ENCODE measurements at regions not wholly inside any gene's neighbourhood (a gene's known extent, or its start where the extent isn't known, plus 50 kb on each side); places are given as distances from the start of the nearest gene placed in this dataset.

GRCh38 chr9:7984692-7985091 lies 185.1 kb upstream of the DMAC1 start:
- H3K4me1 Mint-ChIP-seq: peaks cover 34 to 39% of the 10 kb centered on the region in 2 experiments
- no peak overlapping the region for H2AFZ ChIP-seq (ENCODE audit: low read length)
- no peak overlapping the region for H3K4me2 ChIP-seq (ENCODE audit: insufficient read depth, insufficient read length, low read length)
- no peak overlapping the region for H3K4me3 Mint-ChIP-seq
- no peaks in the 10 kb centered on the region for H4K20me1 ChIP-seq (ENCODE audit: control insufficient read depth, insufficient read depth, insufficient read length)
- no peak overlapping the region for H3K56ac ChIP-seq (ENCODE audit: insufficient read length, low read depth, low read length)
- no peak overlapping the region for H3T11ph ChIP-seq (ENCODE audit: low read length)
- DNase-seq: no peak
- H3K9me3 ChIP-seq (ENCODE audit: control insufficient read depth, low read depth, low read length): no peaks in the 10 kb centered on the region
- no peaks in the 10 kb centered on the region; the same call in 1 of the 2 replicates for H3K4me1 ChIP-seq (ENCODE audit: insufficient read depth, low read length)
- H2BK15ac ChIP-seq (ENCODE audit: low read depth, low read length): no peak overlapping the region
- no peaks in the 10 kb centered on the region for H3K79me2 ChIP-seq (ENCODE audit: insufficient read depth, low read length)
- no peak overlapping the region for H2AK5ac ChIP-seq (ENCODE audit: insufficient read length, low read length)
- H2BK120ac ChIP-seq (ENCODE audit: low read depth, low read length, poor library complexity, severe bottlenecking): no peak overlapping the region
- no peak overlapping the region for H2BK12ac ChIP-seq (ENCODE audit: insufficient read length, low read depth, low read length)
- no peak overlapping the region for H3K23ac ChIP-seq (ENCODE audit: insufficient read length, low read depth, low read length)
- no peak overlapping the region for H3K27ac Mint-ChIP-seq
- no peak overlapping the region for H3K27ac ChIP-seq (ENCODE audit: insufficient read length, low read depth, low read length)
- no peaks in the 10 kb centered on the region for H3K27me3 ChIP-seq (ENCODE audit: insufficient read depth, low read length)
- no peaks in the 10 kb centered on the region for H3K23me2 ChIP-seq (ENCODE audit: insufficient read length, low read depth, low read length, poor library complexity, severe bottlenecking)
- H3K4ac ChIP-seq (ENCODE audit: low read depth, low read length): no peak overlapping the region
- H4K5ac ChIP-seq (ENCODE audit: insufficient read length, low read depth, low read length): no peak overlapping the region
- WGBS (ENCODE audit: extremely low coverage, insufficient read length, low lambda C conversion rate): no CpG with 5 or more reads among the region's 5 CpGs
- H3K9ac ChIP-seq (ENCODE audit: extremely low read depth, insufficient read length, low read length): no peak overlapping the region
- no peak overlapping the region for H2BK5ac ChIP-seq (ENCODE audit: insufficient read length, low read length)
- no peak overlapping the region for H4K8ac ChIP-seq (replicated peaks; ENCODE audit: insufficient read length, low read depth, low read length)
- H3K18ac ChIP-seq (ENCODE audit: insufficient read length, low read depth, low read length): no peak overlapping the region
- no peak overlapping the region for H2BK20ac ChIP-seq (ENCODE audit: low read depth, low read length, poor library complexity, severe bottlenecking)
- H4K91ac ChIP-seq (ENCODE audit: insufficient read length, low read depth, low read length): no peak overlapping the region
- H3K79me1 ChIP-seq (ENCODE audit: insufficient read depth, low read depth, low read length, poor library complexity, severe bottlenecking): no peaks in the 10 kb centered on the region
- no peak overlapping the region for H3K14ac ChIP-seq (ENCODE audit: insufficient read depth, low read length)
- no peaks in the 10 kb centered on the region for H3K27me3 Mint-ChIP-seq (ENCODE audit: low read depth)
- no peaks in the 10 kb centered on the region; a peak in 1 of 5 replicates for H3K9me3 Mint-ChIP-seq
- TF ChIP-seq CTCF (conservative IDR thresholded peaks at IDR 0.05): no peak
- H3K36me3 Mint-ChIP-seq (ENCODE audit: insufficient read depth in 1 of 3, low read depth in 3 of 3): no peaks in the 10 kb centered on the region

Data from H9 (cell line).